Mesendoderm (in vitro differentiated cells): ENCODE measurements at regions not wholly inside any gene's neighbourhood (a gene's known extent, or its start where the extent isn't known, plus 50 kb on each side); places are given as distances from the start of the nearest gene placed in this dataset.

Experiments
- DNase-seq: peaks from one replicate; pipeline ENCODE4 v3.0.0; 2013
- H2AK5ac ChIP-seq: 2 replicates; pipeline ENCODE4 v1.6.1; 2013; ENCODE audit warnings: low read length, inconsistent platforms
- H2BK120ac ChIP-seq: 2 replicates; pipeline ENCODE4 v1.6.1; 2013; ENCODE audit warnings: low read depth, mild to moderate bottlenecking, low read length, moderate library complexity, mixed read lengths
- H2BK15ac ChIP-seq: replicated peaks from 2 replicates; pipeline ENCODE4 v1.6.1; 2013; ENCODE audit warnings: low read depth, mild to moderate bottlenecking, moderate library complexity
- H2BK5ac ChIP-seq: 2 replicates; pipeline ENCODE4 v1.6.1; 2013; ENCODE audit warnings: low read length, inconsistent platforms
- H3K18ac ChIP-seq: 2 replicates; pipeline ENCODE4 v1.6.1; 2013; ENCODE audit warnings: mild to moderate bottlenecking, low read length, mixed read lengths
- H3K23ac ChIP-seq: one replicate; pipeline ENCODE4 v1.6.1; 2013; ENCODE audit warnings: low read length
- H3K27ac ChIP-seq: 2 replicates; pipeline ENCODE4 v1.5.1; 2013; ENCODE audit warnings: low read depth, mild to moderate bottlenecking, inconsistent platforms, low read length, moderate library complexity
- H3K27me3 ChIP-seq: 2 replicates; pipeline ENCODE4 v1.6.1; 2013; ENCODE audit warnings: low read length, control low read depth, mild to moderate bottlenecking, inconsistent platforms; ENCODE audit not compliant: insufficient read depth, poor library complexity
- H3K36me3 ChIP-seq: 2 replicates; pipeline ENCODE4 v1.6.1; 2013; ENCODE audit warnings: low read length, inconsistent platforms; ENCODE audit not compliant: control insufficient read depth, insufficient read depth
- H3K4ac ChIP-seq: one replicate; pipeline ENCODE4 v1.6.1; 2013; ENCODE audit warnings: low read depth, mild to moderate bottlenecking, low read length, moderate library complexity
- H3K4me1 ChIP-seq: 2 replicates; pipeline ENCODE4 v1.6.1; 2013; ENCODE audit warnings: low read depth, low read length, inconsistent platforms; ENCODE audit not compliant: control insufficient read depth
- H3K4me2 ChIP-seq: 2 replicates; pipeline ENCODE4 v1.6.1; 2013; ENCODE audit warnings: low read length
- H3K4me3 ChIP-seq: 2 replicates; pipeline ENCODE4 v1.5.1; 2013; ENCODE audit warnings: mild to moderate bottlenecking, low read length
- H3K56ac ChIP-seq: one replicate; pipeline ENCODE4 v1.6.1; 2013; ENCODE audit warnings: low read length
- H3K79me1 ChIP-seq: 2 replicates; pipeline ENCODE4 v1.6.1; 2013; ENCODE audit warnings: low read length, inconsistent platforms
- H3K79me2 ChIP-seq: 2 replicates; pipeline ENCODE4 v1.6.1; 2013; ENCODE audit warnings: mild to moderate bottlenecking, low read length; ENCODE audit not compliant: control insufficient read depth, insufficient read depth
- H3K9ac ChIP-seq: 2 replicates; pipeline ENCODE4 v1.6.1; 2013; ENCODE audit warnings: low read length, inconsistent platforms
- H4K5ac ChIP-seq: one replicate; pipeline ENCODE4 v1.6.1; 2013; ENCODE audit warnings: low read length
- H4K8ac ChIP-seq: one replicate; pipeline ENCODE4 v1.6.1; 2013; ENCODE audit warnings: low read depth, mild to moderate bottlenecking, control low read depth, low read length, moderate library complexity
- WGBS: extraction: QIAGEN DNeasy Blood & Tissue Kit; methylation state at CpG from one replicate; pipeline ENCODE4 v1.1.7; 2013; ENCODE audit warnings: low lambda C conversion rate, missing lambda C conversion rate; ENCODE audit not compliant: insufficient coverage; ENCODE audit errors: extremely low coverage; 5-methylcytosine and 5-hydroxymethylcytosine counted together

DNA sequence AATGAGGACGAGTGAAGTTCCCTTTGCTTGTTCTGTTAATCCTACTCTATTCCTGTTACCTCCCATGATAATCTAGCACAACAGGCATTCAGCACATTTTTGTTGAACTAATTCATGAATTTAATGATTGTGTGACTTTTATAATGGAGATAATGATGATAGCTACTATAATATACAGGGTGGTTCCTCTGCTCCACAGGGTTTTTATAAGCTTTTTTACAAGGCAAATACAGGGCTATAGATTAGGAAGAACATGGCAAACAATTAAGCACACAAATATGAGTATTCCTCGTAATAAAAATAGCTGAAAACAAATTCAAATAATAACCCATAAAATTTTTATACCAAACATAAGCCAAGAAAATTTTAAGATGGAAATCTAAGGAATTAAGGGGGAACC lies 145.6 kb upstream of the TMTC1 start:
- H2BK15ac ChIP-seq = no peak overlapping the region
- H3K4ac ChIP-seq = no peak overlapping the region
- H4K8ac ChIP-seq = no peak overlapping the region
- H2BK120ac ChIP-seq = no peak overlapping the region
- no peaks in the 10 kb centered on the region for H3K79me2 ChIP-seq
- DNase-seq = no peak
- no peaks in the 10 kb centered on the region for H3K4me1 ChIP-seq
- H3K27me3 ChIP-seq = no peaks in the 10 kb centered on the region
- no peak overlapping the region for H3K56ac ChIP-seq
- no peak overlapping the region for H2AK5ac ChIP-seq
- H3K79me1 ChIP-seq = no peaks in the 10 kb centered on the region
- no peak overlapping the region for H4K5ac ChIP-seq
- WGBS = 100% methylated on average over 1 of the region's 2 CpGs
- no peak overlapping the region for H3K4me2 ChIP-seq
- H3K4me3 ChIP-seq = no peak overlapping the region
- no peak overlapping the region for H3K9ac ChIP-seq
- H3K18ac ChIP-seq = no peak overlapping the region
- H2BK5ac ChIP-seq = no peak overlapping the region
- H3K23ac ChIP-seq = no peak overlapping the region
- H3K27ac ChIP-seq = no peak overlapping the region
- H3K36me3 ChIP-seq = no peaks in the 10 kb centered on the region

DNA sequence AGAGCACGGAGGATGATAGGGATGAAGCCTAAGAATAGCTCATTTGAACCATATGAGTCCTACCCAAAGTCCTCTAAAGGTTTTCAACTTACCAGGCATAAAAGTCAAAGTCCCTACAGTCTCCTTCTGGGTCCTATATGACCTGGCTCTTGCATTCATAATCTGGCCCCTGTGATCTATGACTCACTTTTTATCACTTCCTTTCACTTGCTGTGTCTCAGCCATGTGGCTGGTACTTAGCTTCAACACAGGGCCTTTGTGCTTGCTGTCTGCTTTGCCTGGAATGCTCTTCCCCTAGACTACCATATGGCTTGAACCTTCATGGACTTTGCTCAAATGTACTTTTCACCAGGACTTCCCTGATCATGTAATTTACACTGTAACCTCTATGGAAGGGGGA lies 137.6 kb upstream of the TMTC1 start:
- no CpG with 5 or more reads among the region's 1 CpG for WGBS
- H3K4me2 ChIP-seq = no peak overlapping the region
- peak; percentile 51 for DNase-seq
- no peak overlapping the region for H3K27ac ChIP-seq
- no peaks in the 10 kb centered on the region for H3K36me3 ChIP-seq
- no peak overlapping the region for H3K23ac ChIP-seq
- H3K18ac ChIP-seq = no peak overlapping the region
- H2BK5ac ChIP-seq = no peak overlapping the region
- H2AK5ac ChIP-seq = no peak overlapping the region
- no peak overlapping the region for H3K9ac ChIP-seq
- H3K4me3 ChIP-seq = no peak overlapping the region
- no peaks in the 10 kb centered on the region for H3K79me1 ChIP-seq
- no peaks in the 10 kb centered on the region for H3K79me2 ChIP-seq
- no peak overlapping the region for H2BK15ac ChIP-seq
- no peak overlapping the region for H4K5ac ChIP-seq
- H2BK120ac ChIP-seq = no peak overlapping the region
- no peak overlapping the region for H3K4ac ChIP-seq
- no peak overlapping the region for H4K8ac ChIP-seq
- peaks cover 4% of the 10 kb centered on the region for H3K4me1 ChIP-seq
- H3K56ac ChIP-seq = no peak overlapping the region
- H3K27me3 ChIP-seq = no peaks in the 10 kb centered on the region

DNA sequence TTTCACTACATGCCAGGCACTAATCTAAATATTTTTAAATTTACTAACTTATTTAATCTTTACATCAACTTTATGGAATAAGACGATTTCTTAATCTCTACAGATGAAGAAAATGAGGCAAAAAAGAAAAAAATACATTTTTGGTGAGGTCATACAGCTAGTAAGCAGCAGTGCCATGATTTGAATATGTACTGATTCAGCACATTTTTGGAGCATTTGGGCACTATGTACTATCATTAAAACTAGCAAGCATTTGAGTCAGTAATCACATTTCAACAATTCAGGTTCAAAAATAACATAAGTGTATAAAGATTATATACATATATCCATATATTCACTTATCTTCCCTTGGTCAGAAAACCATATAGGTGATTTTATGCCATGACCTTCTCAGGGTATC lies 124.4 kb upstream of the TMTC1 start:
- WGBS = 100% methylated on average over 1 of the region's 1 CpG
- no peaks in the 10 kb centered on the region for H3K79me1 ChIP-seq
- no peak overlapping the region for H3K4me3 ChIP-seq
- H2AK5ac ChIP-seq = no peak overlapping the region
- no peak overlapping the region for H3K9ac ChIP-seq
- H3K4me1 ChIP-seq = no peaks in the 10 kb centered on the region
- no peak overlapping the region for H3K27ac ChIP-seq
- no peak for DNase-seq
- H3K4me2 ChIP-seq = no peak overlapping the region
- no peak overlapping the region for H2BK15ac ChIP-seq
- H4K8ac ChIP-seq = no peak overlapping the region
- H3K56ac ChIP-seq = no peak overlapping the region
- H3K23ac ChIP-seq = no peak overlapping the region
- H4K5ac ChIP-seq = no peak overlapping the region
- H3K36me3 ChIP-seq = no peaks in the 10 kb centered on the region
- H2BK5ac ChIP-seq = no peak overlapping the region
- no peak overlapping the region for H2BK120ac ChIP-seq
- no peaks in the 10 kb centered on the region for H3K79me2 ChIP-seq
- no peak overlapping the region for H3K4ac ChIP-seq
- no peaks in the 10 kb centered on the region for H3K27me3 ChIP-seq
- no peak overlapping the region for H3K18ac ChIP-seq

DNA sequence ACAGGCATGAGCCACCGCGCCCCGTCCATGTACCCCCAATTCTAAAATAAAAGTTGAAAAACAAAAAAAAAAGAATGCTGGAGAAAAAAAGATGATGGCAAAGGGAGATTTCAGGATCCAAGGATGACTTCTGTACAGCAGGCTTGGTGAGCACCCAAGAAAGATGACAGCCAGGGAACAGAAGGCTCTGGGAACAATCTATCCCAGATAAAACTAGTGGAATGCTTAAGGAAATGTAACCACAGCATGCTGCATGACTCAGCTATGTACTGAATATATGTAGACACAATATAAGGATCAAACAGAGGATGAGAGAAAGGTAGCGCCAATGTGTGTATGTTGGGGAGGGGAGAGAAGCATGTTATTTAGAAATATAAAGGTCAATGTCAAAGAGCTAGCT lies 123.7 kb upstream of the TMTC1 start:
- Histone ChIP-seq H3K56ac (no peak overlapping the region), H3K79me2 (no peaks in the 10 kb centered on the region), H4K8ac (no peak overlapping the region), H2AK5ac (no peak overlapping the region), H3K27me3 (no peaks in the 10 kb centered on the region), H3K9ac (no peak overlapping the region), H3K23ac (no peak overlapping the region), H3K4me2 (no peak overlapping the region), H3K27ac (no peak overlapping the region), H3K4me1 (no peaks in the 10 kb centered on the region), H3K36me3 (no peaks in the 10 kb centered on the region), H4K5ac (no peak overlapping the region), H2BK15ac (no peak overlapping the region), H3K79me1 (no peaks in the 10 kb centered on the region), H2BK5ac (no peak overlapping the region), H3K4ac (no peak overlapping the region), H2BK120ac (no peak overlapping the region), H3K4me3 (no peak overlapping the region), H3K18ac (no peak overlapping the region)
- no CpG with 5 or more reads among the region's 4 CpGs for WGBS
- no peak for DNase-seq

DNA sequence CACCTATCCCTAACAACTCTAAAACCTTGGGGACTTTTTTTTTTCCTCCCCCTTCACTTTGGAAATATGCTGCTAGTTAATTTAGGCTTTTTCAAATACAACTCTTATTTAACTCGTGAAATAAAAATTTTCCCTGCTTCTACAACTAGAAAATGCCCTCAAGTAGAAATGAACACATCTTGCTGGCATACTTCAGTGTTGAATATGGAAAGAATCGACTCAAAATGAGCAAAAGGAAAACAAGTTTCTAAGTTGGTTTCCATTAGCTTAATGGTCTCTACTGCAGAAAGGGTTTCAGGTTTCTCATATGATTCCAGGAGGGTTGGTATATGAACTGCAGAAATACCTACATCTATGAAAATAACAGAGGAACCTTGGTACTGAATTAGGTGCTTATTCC lies 118.3 kb upstream of the TMTC1 start:
- no CpG with 5 or more reads among the region's 2 CpGs for WGBS
- Histone ChIP-seq H4K8ac (no peak overlapping the region), H3K27me3 (no peaks in the 10 kb centered on the region)

DNA sequence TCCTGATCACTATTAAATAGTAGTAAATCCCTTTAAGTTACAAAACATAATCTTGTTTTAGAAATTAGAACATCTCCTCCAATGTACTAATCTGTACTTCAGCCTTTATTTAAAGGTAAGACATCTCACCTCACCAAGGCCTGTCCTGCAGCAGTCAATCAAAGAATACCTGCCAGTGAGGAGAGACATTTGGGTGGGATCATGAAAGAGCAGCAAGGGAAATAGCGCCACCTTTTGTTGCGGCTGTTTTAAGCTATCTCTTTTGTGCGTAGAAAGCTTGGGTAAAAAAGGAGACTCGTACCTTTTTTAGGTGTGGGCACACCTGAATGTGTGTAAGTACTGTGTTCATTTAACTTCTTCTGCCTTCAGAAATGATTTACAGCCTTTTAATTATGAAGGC lies 117.8 kb upstream of the TMTC1 start:
- H3K18ac ChIP-seq = no peak overlapping the region
- H2BK120ac ChIP-seq = no peak overlapping the region
- peaks cover 1% of the 10 kb centered on the region for H3K4me1 ChIP-seq
- H3K27ac ChIP-seq = no peak overlapping the region
- no peaks in the 10 kb centered on the region for H3K27me3 ChIP-seq
- WGBS = no CpG with 5 or more reads among the region's 4 CpGs
- no peak overlapping the region for H2AK5ac ChIP-seq
- H3K79me2 ChIP-seq = no peaks in the 10 kb centered on the region
- H3K23ac ChIP-seq = no peak overlapping the region
- H3K56ac ChIP-seq = no peak overlapping the region
- no peak overlapping the region for H2BK15ac ChIP-seq
- no peak overlapping the region for H3K4me2 ChIP-seq
- no peak overlapping the region for H3K4ac ChIP-seq
- H3K9ac ChIP-seq = no peak overlapping the region
- no peak overlapping the region for H3K4me3 ChIP-seq
- H4K8ac ChIP-seq = no peak overlapping the region
- no peaks in the 10 kb centered on the region for H3K36me3 ChIP-seq
- no peak overlapping the region for H2BK5ac ChIP-seq
- no peaks in the 10 kb centered on the region for H3K79me1 ChIP-seq
- peak; percentile 73 for DNase-seq
- no peak overlapping the region for H4K5ac ChIP-seq

More for the DNA sequence above, 118.3 kb upstream of the TMTC1 start:
- Histone ChIP-seq H3K4me3 (no peak overlapping the region), H2BK15ac (no peak overlapping the region), H2AK5ac (no peak overlapping the region), H3K79me2 (no peaks in the 10 kb centered on the region), H3K27ac (no peak overlapping the region), H2BK5ac (no peak overlapping the region), H3K79me1 (no peaks in the 10 kb centered on the region), H2BK120ac (no peak overlapping the region), H3K18ac (no peak overlapping the region), H3K9ac (no peak overlapping the region), H3K36me3 (no peaks in the 10 kb centered on the region), H4K5ac (no peak overlapping the region), H3K4me1 (peaks cover 1% of the 10 kb centered on the region), H3K23ac (no peak overlapping the region), H3K4me2 (no peak overlapping the region), H3K56ac (no peak overlapping the region), H3K4ac (no peak overlapping the region)
- DNase-seq = no peak
